K562 (cell line): ENCODE measurements at regions not wholly inside any gene's neighbourhood (a gene's known extent, or its start where the extent isn't known, plus 50 kb on each side); places are given as distances from the start of the nearest gene placed in this dataset.

ENCODE experiments used
- ATAC-seq: fragments of 200-7000 bp; cut with Tn5 transposase; 3 replicates; pipeline ENCODE4 v1.9.1; 2020; ENCODE audit warnings: moderate library complexity
- BruUV-seq: library from RNA; stranded (reverse); fragments of 400-500 nt; replicated peaks from 2 replicates; lab custom pipeline; 2021; lab: Mats Ljungman, UMichigan
- CTCF ChIA-PET: fragments of 300-600 bp; formaldehyde crosslinking; extraction: SDS; loops from one replicate; lab custom pipeline; 2021; ENCODE audit warnings: low intra/inter-chr PET ratio; lab: Yijun Ruan, JAX
- POLR2A ChIA-PET: fragments of 300-600, 350-650 bp; sonication (Branson Sonifier 250); formaldehyde crosslinking; extraction: SDS; loops from one replicate; lab custom pipeline; 2021; ENCODE audit warnings: antibody characterized with exemption, inconsistent platforms; lab: Yijun Ruan, JAX
- DNase-seq, 4 experiments: peaks; one replicate each; pipeline versions ENCODE4 v3.0.0 to v3.0.0-alpha.2; 2011 to 2018; ENCODE audit warnings: low spot score in 3 of 4, mixed read lengths in 3 of 4; ENCODE audit errors: extremely low read depth in 1 of 4
- FAIRE-seq: peaks from 2 replicates; lab custom pipeline; 2011; peaks lifted over from hg19 to GRCh38; lab: Jason Lieb, UNC
- H2AFZ ChIP-seq: 2 replicates; pipeline ENCODE4 v1.6.0; 2011; ENCODE audit warnings: low read depth, low read length, control low read depth, inconsistent platforms
- H3K27ac ChIP-seq: fragments of 200-600 bp; 3 replicates; pipeline ENCODE4 v1.8.0; 2011; ENCODE audit warnings: low read depth, mild to moderate bottlenecking, control low read depth, inconsistent platforms, low read length, moderate library complexity, mixed read lengths; ENCODE audit errors: extremely low read depth
- H3K27me3 ChIP-seq, 2 experiments: fragments of 300-600 bp in 1 of 2; 2 replicates in 1 of 2; 3 replicates in 1 of 2; pipeline versions ENCODE4 v1.6.0 to v1.8.0; 2011; ENCODE audit warnings: inconsistent platforms in 2 of 2, low read length in 2 of 2, mild to moderate bottlenecking in 1 of 2, mixed read lengths in 1 of 2, moderate library complexity in 1 of 2; ENCODE audit not compliant: control insufficient read depth in 2 of 2, insufficient read depth in 2 of 2
- H3K36me3 ChIP-seq: fragments of 300-600 bp; 3 replicates; pipeline ENCODE4 v1.8.0; 2011; ENCODE audit warnings: mild to moderate bottlenecking, low read length, inconsistent platforms; ENCODE audit not compliant: control insufficient read depth, insufficient read depth
- H3K4me1 ChIP-seq, 2 experiments: fragments of 200-600 bp in 1 of 2; replicated peaks in 1 of 2; 2 replicates in 1 of 2; 3 replicates in 1 of 2; pipeline versions ENCODE4 v1.5.1 to v1.8.0; 2011; ENCODE audit warnings: inconsistent platforms in 2 of 2, low read length in 2 of 2, mild to moderate bottlenecking in 1 of 2, mixed read lengths in 1 of 2, moderate library complexity in 1 of 2; ENCODE audit not compliant: control insufficient read depth in 2 of 2, insufficient read depth in 2 of 2
- H3K4me2 ChIP-seq: 2 replicates; pipeline ENCODE4 v1.6.1; 2011; ENCODE audit warnings: low read length, control low read depth, inconsistent platforms, mixed read lengths; ENCODE audit not compliant: insufficient read depth
- H3K4me3 ChIP-seq: fragments of 200-600 bp; sonication (generic), shearing (Covaris generic); 2 replicates; pipeline ENCODE4 v1.5.1; 2016; ENCODE audit warnings: control low read depth, inconsistent platforms
- H3K79me2 ChIP-seq: fragments of 200-600 bp; 3 replicates; pipeline ENCODE4 v1.8.0; 2011; ENCODE audit warnings: low read length, inconsistent platforms; ENCODE audit not compliant: control insufficient read depth, insufficient read depth
- H3K9ac ChIP-seq, 2 experiments: 2 replicates each; pipeline versions ENCODE4 v1.6.0 to v1.6.1; 2011; ENCODE audit warnings: low read depth in 2 of 2, low read length in 2 of 2, control low read depth in 1 of 2, inconsistent platforms in 1 of 2, mild to moderate bottlenecking in 1 of 2, mixed read lengths in 1 of 2; ENCODE audit not compliant: insufficient read depth in 1 of 2
- H3K9me1 ChIP-seq: one replicate; pipeline ENCODE4 v1.6.0; 2011; ENCODE audit warnings: inconsistent platforms, mild to moderate bottlenecking, low read length, moderate library complexity; ENCODE audit not compliant: control insufficient read depth, insufficient read depth
- H3K9me3 ChIP-seq: replicated peaks from 2 replicates; pipeline ENCODE4 v1.5.1; 2011; ENCODE audit warnings: low read depth, low read length, inconsistent platforms; ENCODE audit not compliant: control insufficient read depth, insufficient read depth
- H4K20me1 ChIP-seq: replicated peaks from 2 replicates; pipeline ENCODE4 v1.6.1; 2011; ENCODE audit warnings: low read length, inconsistent platforms, mixed read lengths; ENCODE audit not compliant: control insufficient read depth, insufficient read depth
- CAMTA2 ChIP-seq: fragments of 250-450 bp; sonication (Bioruptor Pico); conservative IDR thresholded peaks from 2 replicates; pipeline ENCODE4 v1.5.1; 2022
- CHD2 ChIP-seq: IDR thresholded peaks from 2 replicates; pipeline ENCODE4 v1.6.1; 2011; ENCODE audit warnings: low read depth, low read length
- FOXO4 ChIP-seq: fragments of 450-650 bp; formaldehyde crosslinking; IDR thresholded peaks from 2 replicates; pipeline ENCODE4 v1.4.0; 2020; ENCODE audit warnings: mild to moderate bottlenecking, moderate library complexity
- IFI16 ChIP-seq: fragments of 250-450 bp; sonication (Bioruptor Pico); IDR thresholded peaks from 2 replicates; pipeline ENCODE4 v2.1.2; 2022; ENCODE audit warnings: mild to moderate bottlenecking, inconsistent platforms
- KHSRP ChIP-seq: fragments of 450-650 bp; IDR thresholded peaks from 2 replicates; pipeline ENCODE4 v1.6.1; 2017
- L3MBTL2 ChIP-seq: fragments of 450-650 bp; IDR thresholded peaks from 2 replicates; pipeline ENCODE4 v1.6.1; 2016; ENCODE audit warnings: mild to moderate bottlenecking, moderate library complexity
- MITF ChIP-seq: IDR thresholded peaks from 2 replicates; pipeline ENCODE4 v1.6.1; 2014; ENCODE audit warnings: antibody characterized with exemption
- NBN ChIP-seq: fragments of 450-650 bp; IDR thresholded peaks from 2 replicates; pipeline ENCODE4 v1.6.1; 2016; ENCODE audit warnings: low read depth, mild to moderate bottlenecking
- NKRF ChIP-seq: fragments of 450-650 bp; IDR thresholded peaks from 2 replicates; pipeline ENCODE4 v1.6.1; 2016; ENCODE audit warnings: borderline replicate concordance
- RBM15 ChIP-seq: fragments of 200-400 bp; formaldehyde crosslinking; IDR thresholded peaks from 2 replicates; pipeline ENCODE4 v1.6.1; 2018; ENCODE audit warnings: mild to moderate bottlenecking, low read length, moderate library complexity; ENCODE audit not compliant: insufficient read depth
- TEAD4 ChIP-seq, 2 experiments: sonication (generic) in 1 of 2; formaldehyde crosslinking in 1 of 2; IDR thresholded peaks; 2 replicates each; pipeline versions ENCODE4 v1.6.1 to v1.8.0; 2012 to 2022; ENCODE audit warnings: borderline replicate concordance in 1 of 2, inconsistent platforms in 1 of 2, low read length in 1 of 2, mild to moderate bottlenecking in 1 of 2, missing genetic modification reagents in 1 of 2
- TFAM ChIP-seq: fragments of 250-450 bp; sonication (Bioruptor Pico); conservative IDR thresholded peaks from 2 replicates; pipeline ENCODE4 v1.5.0; 2021; ENCODE audit warnings: mild to moderate bottlenecking, moderate library complexity
- VEZF1 ChIP-seq: fragments of 200-800 bp; sonication (Bioruptor generic); IDR thresholded peaks from 2 replicates; pipeline ENCODE4 v1.6.1; 2017; ENCODE audit warnings: missing genetic modification characterization, missing compliant biosample characterization
- ZNF12 ChIP-seq: sonication (generic); formaldehyde crosslinking; IDR thresholded peaks from 2 replicates; pipeline ENCODE4 v1.4.0; 2020; ENCODE audit warnings: mild to moderate bottlenecking, missing genetic modification reagents
- ZNF76 ChIP-seq: fragments of 250-450 bp; sonication (Bioruptor Pico); IDR thresholded peaks from 2 replicates; pipeline ENCODE4 v1.4.0; 2020; ENCODE audit warnings: mild to moderate bottlenecking, moderate library complexity, borderline replicate concordance
- WGBS: fragments of 100-300 bp; shearing (Covaris generic); methylation state at CpG from one replicate; pipeline ENCODE4 v1.1.6; 2016; ENCODE audit warnings: low coverage, mixed read lengths; ENCODE audit not compliant: insufficient coverage; ENCODE audit errors: missing lambda C conversion rate; 5-methylcytosine and 5-hydroxymethylcytosine counted together
- in situ Hi-C: fragments of 300-500 bp; cut with MboI; formaldehyde crosslinking; loops from 4 replicates; pipeline ENCODE4 v1.15.0; 2018; ENCODE audit warnings: inconsistent platforms, mixed read lengths
- intact Hi-C: fragments of 100-400 bp; cut with micrococcal nuclease; formaldehyde crosslinking; loops from 2 replicates; pipeline ENCODE4 v1.14.2; 2022

DNA sequence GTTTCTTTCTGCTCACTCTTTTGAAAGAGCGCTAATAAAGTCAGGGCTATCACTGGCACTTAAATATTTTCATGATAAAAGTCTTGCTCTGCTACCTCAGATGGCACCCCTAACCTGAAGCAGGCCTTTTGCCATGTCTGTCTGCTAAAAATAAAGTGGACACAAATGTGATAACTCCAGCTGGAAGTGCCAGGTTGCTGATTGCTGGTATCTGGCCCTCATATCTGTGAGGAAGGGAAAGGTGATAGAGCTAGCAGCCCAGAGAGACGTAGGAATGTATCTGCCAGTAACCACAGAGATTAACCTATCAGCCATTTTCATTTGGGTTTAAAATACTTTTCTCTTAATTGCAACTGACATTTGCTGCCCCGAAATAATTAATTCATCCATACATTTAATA, 127.9 kb downstream of the GRIN2B start:
- intact Hi-C loops: no loop called here

More for the DNA sequence above, 127.9 kb downstream of the GRIN2B start:
- H4K20me1 ChIP-seq: no peaks in the 10 kb centered on the region
- no peaks in the 10 kb centered on the region for H3K9me3 ChIP-seq
- no peak for FAIRE-seq
- no peak for TF ChIP-seq L3MBTL2
- no peak for TF ChIP-seq CHD2
- no peak for TF ChIP-seq CAMTA2 (CRISPR knock-in tag)
- TF ChIP-seq NKRF: no peak
- TF ChIP-seq FOXO4: no peak
- TF ChIP-seq ZNF76 (CRISPR knock-in tag): no peak
- TF ChIP-seq TFAM (CRISPR knock-in tag): no peak
- TF ChIP-seq MITF: no peak
- no peak for TF ChIP-seq KHSRP
- no peak for TF ChIP-seq RBM15
- no peak for TF ChIP-seq NBN
- no peak for TF ChIP-seq IFI16 (CRISPR knock-in tag)
- no peak for TF ChIP-seq TEAD4 (IDR thresholded peaks at IDR 0.05; ENCODE audit: low read length)
- no peak for TF ChIP-seq TEAD4 (CRISPR knock-in tag; IDR thresholded peaks at IDR 0.05; ENCODE audit: borderline replicate concordance)
- TF ChIP-seq VEZF1 (CRISPR knock-in tag): no peak
- TF ChIP-seq ZNF12 (CRISPR knock-in tag): no peak
- no peak overlapping the region for H3K4me3 ChIP-seq
- DNase-seq: no peak
- WGBS: 0% methylated on average over 3 of the region's 3 CpGs
- no peaks in the 10 kb centered on the region for H3K36me3 ChIP-seq
- H2AFZ ChIP-seq: no peak overlapping the region
- no peaks in the 10 kb centered on the region for H3K79me2 ChIP-seq
- no peaks in the 10 kb centered on the region for H3K27me3 ChIP-seq
- H3K27ac ChIP-seq: no peak overlapping the region
- BruUV-seq: no TSS peak
- ATAC-seq: no peak
- POLR2A ChIA-PET: no interaction called here
- in situ Hi-C loops: no loop called here
- no peak overlapping the region for H3K9ac ChIP-seq
- no peaks in the 10 kb centered on the region for H3K9me1 ChIP-seq
- H3K4me1 ChIP-seq: no peaks in the 10 kb centered on the region
- CTCF ChIA-PET: no interaction called here
- H3K4me2 ChIP-seq: no peak overlapping the region
